ENCODE measurements at regions not wholly inside any gene's neighbourhood (a gene's known extent, or its start where the extent isn't known, plus 50 kb on each side); places are given as distances from the start of the nearest gene placed in this dataset.

GRCh38 chr6:98280492-98280891 is 553.9 kb upstream of the POU3F2 start:
- H3K4me3 ChIP-seq (ENCODE audit: low read length), result no peak overlapping the region
- TF ChIP-seq, protein P1, sequence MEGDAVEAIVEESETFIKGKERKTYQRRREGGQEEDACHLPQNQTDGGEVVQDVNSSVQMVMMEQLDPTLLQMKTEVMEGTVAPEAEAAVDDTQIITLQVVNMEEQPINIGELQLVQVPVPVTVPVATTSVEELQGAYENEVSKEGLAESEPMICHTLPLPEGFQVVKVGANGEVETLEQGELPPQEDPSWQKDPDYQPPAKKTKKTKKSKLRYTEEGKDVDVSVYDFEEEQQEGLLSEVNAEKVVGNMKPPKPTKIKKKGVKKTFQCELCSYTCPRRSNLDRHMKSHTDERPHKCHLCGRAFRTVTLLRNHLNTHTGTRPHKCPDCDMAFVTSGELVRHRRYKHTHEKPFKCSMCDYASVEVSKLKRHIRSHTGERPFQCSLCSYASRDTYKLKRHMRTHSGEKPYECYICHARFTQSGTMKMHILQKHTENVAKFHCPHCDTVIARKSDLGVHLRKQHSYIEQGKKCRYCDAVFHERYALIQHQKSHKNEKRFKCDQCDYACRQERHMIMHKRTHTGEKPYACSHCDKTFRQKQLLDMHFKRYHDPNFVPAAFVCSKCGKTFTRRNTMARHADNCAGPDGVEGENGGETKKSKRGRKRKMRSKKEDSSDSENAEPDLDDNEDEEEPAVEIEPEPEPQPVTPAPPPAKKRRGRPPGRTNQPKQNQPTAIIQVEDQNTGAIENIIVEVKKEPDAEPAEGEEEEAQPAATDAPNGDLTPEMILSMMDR (IDR thresholded peaks at IDR 0.05; ENCODE audit: low read depth, low read length, poor library complexity, severe bottlenecking), result no peak
- TF ChIP-seq EZH2phosphoT487 (IDR thresholded peaks at IDR 0.05; ENCODE audit: borderline replicate concordance, low read length), result no peak
- no peaks in the 10 kb centered on the region for H3F3A ChIP-seq (ENCODE audit: control insufficient read depth, insufficient read depth)
- no peaks in the 10 kb centered on the region for H4K20me1 ChIP-seq (ENCODE audit: control insufficient read depth, insufficient read depth, low read depth, low read length)
- no peaks in the 10 kb centered on the region for H3K79me2 ChIP-seq (ENCODE audit: control insufficient read depth, low read length)
- H3K9me2 ChIP-seq (replicated peaks; ENCODE audit: control insufficient read depth, low read length), result no peaks in the 10 kb centered on the region
- no peaks in the 10 kb centered on the region for H3K36me3 ChIP-seq (ENCODE audit: control insufficient read depth, low read length)
- no peak overlapping the region for H3K27ac ChIP-seq (ENCODE audit: low read depth, low read length)
- no peak overlapping the region for H3K4me2 ChIP-seq (ENCODE audit: low read length)
- no peaks in the 10 kb centered on the region for H3K9me3 ChIP-seq (ENCODE audit: control insufficient read depth, insufficient read depth, low read length)
- no peaks in the 10 kb centered on the region for H3K27me3 ChIP-seq (ENCODE audit: control insufficient read depth, low read length)
- H3K4me1 ChIP-seq (ENCODE audit: control insufficient read depth, low read length), result no peaks in the 10 kb centered on the region

GRCh38 chr6:98286620-98287019 is 547.8 kb upstream of the POU3F2 start:
- H3K27me3 ChIP-seq (ENCODE audit: control insufficient read depth, low read length), result no peaks in the 10 kb centered on the region
- no peaks in the 10 kb centered on the region for H3K36me3 ChIP-seq (ENCODE audit: control insufficient read depth, low read length)
- no peaks in the 10 kb centered on the region for H4K20me1 ChIP-seq (ENCODE audit: control insufficient read depth, insufficient read depth, low read depth, low read length)
- H3K9me3 ChIP-seq (ENCODE audit: control insufficient read depth, insufficient read depth, low read length), result no peaks in the 10 kb centered on the region
- H3K27ac ChIP-seq (ENCODE audit: low read depth, low read length), result no peak overlapping the region
- H3F3A ChIP-seq (ENCODE audit: control insufficient read depth, insufficient read depth), result no peaks in the 10 kb centered on the region
- H3K4me2 ChIP-seq (ENCODE audit: low read length), result no peak overlapping the region
- no peak overlapping the region for H3K4me3 ChIP-seq (ENCODE audit: low read length)
- TF ChIP-seq, protein P1 (IDR thresholded peaks at IDR 0.05; ENCODE audit: low read depth, low read length, poor library complexity, severe bottlenecking), result no peak
- no peak for TF ChIP-seq EZH2phosphoT487 (IDR thresholded peaks at IDR 0.05; ENCODE audit: borderline replicate concordance, low read length)
- no peaks in the 10 kb centered on the region for H3K4me1 ChIP-seq (ENCODE audit: control insufficient read depth, low read length)
- no peaks in the 10 kb centered on the region for H3K9me2 ChIP-seq (replicated peaks; ENCODE audit: control insufficient read depth, low read length)
- H3K79me2 ChIP-seq (ENCODE audit: control insufficient read depth, low read length), result no peaks in the 10 kb centered on the region

GRCh38 chr6:98287876-98288275 is 546.5 kb upstream of the POU3F2 start:
- Histone ChIP-seq H4K20me1 (ENCODE audit: control insufficient read depth, insufficient read depth, low read depth, low read length) (no peaks in the 10 kb centered on the region), H3K36me3 (ENCODE audit: control insufficient read depth, low read length) (no peaks in the 10 kb centered on the region), H3K27me3 (ENCODE audit: control insufficient read depth, low read length) (no peaks in the 10 kb centered on the region), H3F3A (ENCODE audit: control insufficient read depth, insufficient read depth) (no peaks in the 10 kb centered on the region), H3K79me2 (ENCODE audit: control insufficient read depth, low read length) (no peaks in the 10 kb centered on the region), H3K27ac (ENCODE audit: low read depth, low read length) (no peak overlapping the region), H3K9me2 (replicated peaks; ENCODE audit: control insufficient read depth, low read length) (no peaks in the 10 kb centered on the region), H3K9me3 (ENCODE audit: control insufficient read depth, insufficient read depth, low read length) (no peaks in the 10 kb centered on the region), H3K4me3 (ENCODE audit: low read length) (no peak overlapping the region), H3K4me2 (ENCODE audit: low read length) (no peak overlapping the region), H3K4me1 (ENCODE audit: control insufficient read depth, low read length) (no peaks in the 10 kb centered on the region)
- TF ChIP-seq, protein P1 (IDR thresholded peaks at IDR 0.05; ENCODE audit: low read depth, low read length, poor library complexity, severe bottlenecking), result no peak
- no peak for TF ChIP-seq EZH2phosphoT487 (IDR thresholded peaks at IDR 0.05; ENCODE audit: borderline replicate concordance, low read length)

- TF ChIP-seq, protein P1 (IDR thresholded peaks at IDR 0.05; ENCODE audit: low read depth, low read length, poor library complexity, severe bottlenecking), result no peak
- H3K4me1 ChIP-seq (ENCODE audit: control insufficient read depth, low read length), result no peaks in the 10 kb centered on the region
- H3K4me2 ChIP-seq (ENCODE audit: low read length), result no peak overlapping the region
- H3K36me3 ChIP-seq (ENCODE audit: control insufficient read depth, low read length), result no peaks in the 10 kb centered on the region
- no peaks in the 10 kb centered on the region for H4K20me1 ChIP-seq (ENCODE audit: control insufficient read depth, insufficient read depth, low read depth, low read length)
- no peaks in the 10 kb centered on the region for H3F3A ChIP-seq (ENCODE audit: control insufficient read depth, insufficient read depth)
- H3K9me2 ChIP-seq (replicated peaks; ENCODE audit: control insufficient read depth, low read length), result no peaks in the 10 kb centered on the region
- H3K27ac ChIP-seq (ENCODE audit: low read depth, low read length), result no peak overlapping the region
- H3K27me3 ChIP-seq (ENCODE audit: control insufficient read depth, low read length), result no peaks in the 10 kb centered on the region
- H3K9me3 ChIP-seq (ENCODE audit: control insufficient read depth, insufficient read depth, low read length), result no peaks in the 10 kb centered on the region
- no peaks in the 10 kb centered on the region for H3K79me2 ChIP-seq (ENCODE audit: control insufficient read depth, low read length)
- H3K4me3 ChIP-seq (ENCODE audit: low read length), result no peak overlapping the region
Observed at GRCh38 chr6:98292810-98293209, 541.6 kb upstream of the POU3F2 start.
